Cardiac septum (tissue), 1 donor: ENCODE measurements at regions not wholly inside any gene's neighbourhood (a gene's known extent, or its start where the extent isn't known, plus 50 kb on each side); places are given as distances from the start of the nearest gene placed in this dataset.

Experiments used
- DNase-seq: peaks from one replicate; pipeline ENCODE4 v3.0.0-alpha.2; 2020; ENCODE audit warnings: low spot score
- intact Hi-C: fragments of 100-400 bp; cut with DNase I; formaldehyde crosslinking; loops from one replicate; pipeline ENCODE4 v1.14.0; 2022
- donor health status: DM: no; HTN: no; CAD: no.

- intact Hi-C loops: no loop called here
These were observed 170.8 kb downstream of the FOXO1 start for GRCh38 chr13:40495621-40496001.

GRCh38 chr13:40496035-40496810 lies 170.2 kb downstream of the FOXO1 start:
- no peak for DNase-seq
- intact Hi-C loops: no loop called here

More at GRCh38 chr13:40495621-40496001, 170.8 kb downstream of the FOXO1 start:
- DNase-seq: no peak

GRCh38 chr13:40498461-40498860 lies 168.0 kb downstream of the FOXO1 start:
- DNase-seq: no peak
- intact Hi-C loops: no loop called here

DNA sequence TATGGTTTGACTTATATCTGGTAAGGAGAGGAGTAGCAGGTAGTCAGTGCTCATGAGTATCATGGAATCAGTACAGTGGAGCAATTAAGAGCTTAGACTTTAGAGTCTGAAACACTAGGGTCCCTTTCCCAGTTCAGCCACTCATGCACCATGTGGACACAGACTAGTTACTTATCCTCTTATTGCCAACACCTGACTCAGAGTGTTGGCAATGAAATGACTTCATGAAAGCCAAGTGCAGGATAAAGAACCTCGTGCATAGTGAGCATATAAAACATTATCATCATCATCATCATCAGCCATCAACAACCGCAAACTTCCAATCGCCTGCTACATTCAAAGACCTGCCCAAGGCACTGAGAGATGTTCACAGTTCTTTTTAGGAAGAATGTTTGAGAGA lies 164.2 kb downstream of the FOXO1 start:
- intact Hi-C loops: no loop called here
- no peak for DNase-seq

- intact Hi-C loops: no loop called here
- no peak for DNase-seq
These were observed 163.4 kb downstream of the FOXO1 start for GRCh38 chr13:40503011-40503410.

DNA sequence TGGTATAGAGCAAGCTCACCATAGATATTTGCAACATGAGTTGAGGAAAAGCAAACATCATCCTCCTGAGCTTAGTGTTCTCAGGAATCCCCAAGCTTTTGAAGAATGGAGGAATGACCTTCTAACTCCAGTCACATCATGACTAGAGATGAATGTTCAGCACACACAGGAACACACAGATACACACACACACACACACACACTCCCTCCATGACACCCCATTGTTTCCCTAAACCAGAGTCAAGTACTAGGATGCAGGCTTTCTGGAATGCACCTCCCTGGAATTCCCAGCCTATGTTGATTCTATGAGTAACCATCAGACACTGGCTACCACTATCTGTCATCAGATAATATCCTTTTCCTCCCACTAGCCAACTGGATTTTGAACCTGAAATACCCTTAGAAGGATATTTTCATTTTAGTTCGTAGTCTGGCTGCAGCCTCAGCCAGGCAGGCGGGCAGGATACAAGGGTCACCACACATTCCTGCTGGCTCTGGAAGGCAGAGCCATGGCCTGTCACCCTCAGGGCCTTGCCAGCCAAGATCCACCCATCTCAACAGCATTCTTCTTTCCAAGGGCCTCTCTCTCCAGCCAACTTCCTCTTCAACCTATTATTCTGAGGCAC lies 162.4 kb downstream of the FOXO1 start:
- intact Hi-C loops: no loop called here
- DNase-seq: no peak

DNA sequence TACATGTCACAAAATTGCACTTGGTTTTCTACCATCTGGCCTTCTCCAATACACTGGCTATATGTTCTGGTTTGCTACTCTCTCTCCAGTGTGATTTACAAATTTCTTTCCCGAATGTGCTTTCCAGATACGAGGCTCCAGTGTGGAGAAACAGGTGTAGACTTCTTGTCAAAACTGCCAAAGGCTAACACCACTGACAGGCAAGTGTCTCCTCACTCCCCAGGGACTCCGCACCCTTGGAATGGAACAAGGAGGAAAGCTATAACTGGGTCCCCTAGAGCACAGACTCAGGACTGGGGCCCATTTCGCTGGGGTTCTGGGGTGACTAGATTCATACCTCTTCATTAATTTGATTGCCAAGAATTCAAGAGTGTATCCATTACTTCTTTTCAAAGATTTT lies 161.8 kb downstream of the FOXO1 start:
- intact Hi-C loops: no loop called here
- DNase-seq: no peak

GRCh38 chr13:40505196-40505595 lies 161.2 kb downstream of the FOXO1 start:
- DNase-seq: no peak
- intact Hi-C loops: no loop called here
